HL-60 (cell line): ENCODE measurements at regions not wholly inside any gene's neighbourhood (a gene's known extent, or its start where the extent isn't known, plus 50 kb on each side); places are given as distances from the start of the nearest gene placed in this dataset.

Experiments used
- DNase-seq, 2 experiments: peaks; one replicate each; pipeline ENCODE4 v3.0.0-alpha.2; 2010 to 2020; ENCODE audit warnings: low read depth in 1 of 2, low spot score in 1 of 2
- H3K27ac ChIP-seq: fragments of 250-450 bp; sonication (Bioruptor Pico); replicated peaks from 2 replicates; pipeline ENCODE4 v1.5.1; 2020; ENCODE audit warnings: mild to moderate bottlenecking, moderate library complexity
- H3K27me3 ChIP-seq: fragments of 250-450 bp; sonication (Bioruptor Pico); 2 replicates; pipeline ENCODE4 v1.5.1; 2021; ENCODE audit warnings: mild to moderate bottlenecking, moderate library complexity; ENCODE audit not compliant: insufficient read depth, poor library complexity, severe bottlenecking
- H3K4me3 ChIP-seq: replicated peaks from 2 replicates; pipeline ENCODE4 v1.5.1; 2011; ENCODE audit warnings: mild to moderate bottlenecking, control low read depth, low read length; ENCODE audit not compliant: insufficient read depth
- GABPA ChIP-seq: IDR thresholded peaks from 2 replicates; pipeline ENCODE4 v1.6.1; 2012; ENCODE audit warnings: low read depth
- POLR2AphosphoS5 ChIP-seq: IDR thresholded peaks from 2 replicates; pipeline ENCODE4 v1.6.1; 2012; ENCODE audit warnings: low read depth
- SPI1 ChIP-seq: IDR thresholded peaks from 2 replicates; pipeline ENCODE4 v1.6.1; 2012; ENCODE audit warnings: low read depth, mild to moderate bottlenecking, borderline replicate concordance
- TF ChIP-seq, protein P1 (sequence below): IDR thresholded peaks from 2 replicates; pipeline ENCODE4 v1.6.1; 2012; ENCODE audit warnings: low read depth; ENCODE audit not compliant: insufficient replicate concordance
- TF ChIP-seq, protein P2 (sequence below): IDR thresholded peaks from one replicate; pipeline ENCODE4 v1.5.1; 2011; ENCODE audit warnings: low read length, control low read depth, inconsistent platforms; ENCODE audit not compliant: insufficient read depth

DNA sequence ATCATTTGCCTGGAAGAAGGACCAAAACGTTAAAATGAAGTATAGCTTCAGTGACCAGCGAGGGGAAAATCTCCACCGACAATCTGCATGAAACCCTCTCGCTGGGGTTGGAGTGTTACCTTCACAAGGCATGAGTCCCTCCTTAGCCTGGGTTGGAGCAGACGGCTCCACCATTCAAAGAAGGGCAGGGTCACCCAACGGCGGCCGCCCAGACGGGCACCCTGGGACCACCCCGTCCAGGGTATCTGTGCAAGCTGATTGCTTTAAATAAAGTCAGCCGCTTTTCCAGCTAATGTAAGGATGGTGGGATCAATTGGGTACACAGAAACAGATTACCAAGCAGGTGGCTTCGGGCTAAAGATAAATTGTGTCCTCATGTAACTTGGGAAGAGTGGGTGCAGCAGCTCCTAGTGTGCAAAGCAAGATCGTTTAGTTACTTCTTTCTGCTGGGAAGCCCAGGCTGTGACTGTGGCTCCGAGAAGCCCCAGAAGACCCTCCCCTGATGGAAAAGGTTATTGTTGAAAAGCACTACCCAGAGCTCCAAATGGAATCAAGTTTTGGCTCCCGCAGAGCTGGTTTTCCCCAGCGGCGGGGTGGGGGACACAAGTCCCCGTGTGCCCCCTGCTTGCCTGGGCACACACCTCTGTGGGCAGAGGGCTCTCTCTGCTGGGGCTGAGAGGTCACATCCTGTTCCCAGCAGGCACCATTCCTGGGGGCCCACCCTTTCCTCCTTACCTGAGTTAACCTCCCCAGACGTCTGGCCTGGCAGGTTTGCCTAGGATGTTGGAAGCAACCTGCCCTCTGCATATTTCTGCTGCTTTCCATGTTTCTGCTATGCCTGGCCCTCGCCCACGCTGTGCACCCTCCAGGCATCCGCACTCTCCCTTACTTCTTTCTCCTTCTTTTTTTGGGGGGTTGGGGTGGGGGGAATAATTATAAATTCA, 318.6 kb upstream of the DIO3 start:
- no peak overlapping the region for H3K4me3 ChIP-seq
- no peaks in the 10 kb centered on the region for H3K27me3 ChIP-seq
- no peak overlapping the region for H3K27ac ChIP-seq
- TF ChIP-seq GABPA (no peak), POLR2AphosphoS5 (no peak), SPI1 (no peak)
- TF ChIP-seq, protein P1, sequence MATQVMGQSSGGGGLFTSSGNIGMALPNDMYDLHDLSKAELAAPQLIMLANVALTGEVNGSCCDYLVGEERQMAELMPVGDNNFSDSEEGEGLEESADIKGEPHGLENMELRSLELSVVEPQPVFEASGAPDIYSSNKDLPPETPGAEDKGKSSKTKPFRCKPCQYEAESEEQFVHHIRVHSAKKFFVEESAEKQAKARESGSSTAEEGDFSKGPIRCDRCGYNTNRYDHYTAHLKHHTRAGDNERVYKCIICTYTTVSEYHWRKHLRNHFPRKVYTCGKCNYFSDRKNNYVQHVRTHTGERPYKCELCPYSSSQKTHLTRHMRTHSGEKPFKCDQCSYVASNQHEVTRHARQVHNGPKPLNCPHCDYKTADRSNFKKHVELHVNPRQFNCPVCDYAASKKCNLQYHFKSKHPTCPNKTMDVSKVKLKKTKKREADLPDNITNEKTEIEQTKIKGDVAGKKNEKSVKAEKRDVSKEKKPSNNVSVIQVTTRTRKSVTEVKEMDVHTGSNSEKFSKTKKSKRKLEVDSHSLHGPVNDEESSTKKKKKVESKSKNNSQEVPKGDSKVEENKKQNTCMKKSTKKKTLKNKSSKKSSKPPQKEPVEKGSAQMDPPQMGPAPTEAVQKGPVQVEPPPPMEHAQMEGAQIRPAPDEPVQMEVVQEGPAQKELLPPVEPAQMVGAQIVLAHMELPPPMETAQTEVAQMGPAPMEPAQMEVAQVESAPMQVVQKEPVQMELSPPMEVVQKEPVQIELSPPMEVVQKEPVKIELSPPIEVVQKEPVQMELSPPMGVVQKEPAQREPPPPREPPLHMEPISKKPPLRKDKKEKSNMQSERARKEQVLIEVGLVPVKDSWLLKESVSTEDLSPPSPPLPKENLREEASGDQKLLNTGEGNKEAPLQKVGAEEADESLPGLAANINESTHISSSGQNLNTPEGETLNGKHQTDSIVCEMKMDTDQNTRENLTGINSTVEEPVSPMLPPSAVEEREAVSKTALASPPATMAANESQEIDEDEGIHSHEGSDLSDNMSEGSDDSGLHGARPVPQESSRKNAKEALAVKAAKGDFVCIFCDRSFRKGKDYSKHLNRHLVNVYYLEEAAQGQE = no peak
- TF ChIP-seq, protein P2, sequence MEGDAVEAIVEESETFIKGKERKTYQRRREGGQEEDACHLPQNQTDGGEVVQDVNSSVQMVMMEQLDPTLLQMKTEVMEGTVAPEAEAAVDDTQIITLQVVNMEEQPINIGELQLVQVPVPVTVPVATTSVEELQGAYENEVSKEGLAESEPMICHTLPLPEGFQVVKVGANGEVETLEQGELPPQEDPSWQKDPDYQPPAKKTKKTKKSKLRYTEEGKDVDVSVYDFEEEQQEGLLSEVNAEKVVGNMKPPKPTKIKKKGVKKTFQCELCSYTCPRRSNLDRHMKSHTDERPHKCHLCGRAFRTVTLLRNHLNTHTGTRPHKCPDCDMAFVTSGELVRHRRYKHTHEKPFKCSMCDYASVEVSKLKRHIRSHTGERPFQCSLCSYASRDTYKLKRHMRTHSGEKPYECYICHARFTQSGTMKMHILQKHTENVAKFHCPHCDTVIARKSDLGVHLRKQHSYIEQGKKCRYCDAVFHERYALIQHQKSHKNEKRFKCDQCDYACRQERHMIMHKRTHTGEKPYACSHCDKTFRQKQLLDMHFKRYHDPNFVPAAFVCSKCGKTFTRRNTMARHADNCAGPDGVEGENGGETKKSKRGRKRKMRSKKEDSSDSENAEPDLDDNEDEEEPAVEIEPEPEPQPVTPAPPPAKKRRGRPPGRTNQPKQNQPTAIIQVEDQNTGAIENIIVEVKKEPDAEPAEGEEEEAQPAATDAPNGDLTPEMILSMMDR = no peak
- no peak for DNase-seq

DNA sequence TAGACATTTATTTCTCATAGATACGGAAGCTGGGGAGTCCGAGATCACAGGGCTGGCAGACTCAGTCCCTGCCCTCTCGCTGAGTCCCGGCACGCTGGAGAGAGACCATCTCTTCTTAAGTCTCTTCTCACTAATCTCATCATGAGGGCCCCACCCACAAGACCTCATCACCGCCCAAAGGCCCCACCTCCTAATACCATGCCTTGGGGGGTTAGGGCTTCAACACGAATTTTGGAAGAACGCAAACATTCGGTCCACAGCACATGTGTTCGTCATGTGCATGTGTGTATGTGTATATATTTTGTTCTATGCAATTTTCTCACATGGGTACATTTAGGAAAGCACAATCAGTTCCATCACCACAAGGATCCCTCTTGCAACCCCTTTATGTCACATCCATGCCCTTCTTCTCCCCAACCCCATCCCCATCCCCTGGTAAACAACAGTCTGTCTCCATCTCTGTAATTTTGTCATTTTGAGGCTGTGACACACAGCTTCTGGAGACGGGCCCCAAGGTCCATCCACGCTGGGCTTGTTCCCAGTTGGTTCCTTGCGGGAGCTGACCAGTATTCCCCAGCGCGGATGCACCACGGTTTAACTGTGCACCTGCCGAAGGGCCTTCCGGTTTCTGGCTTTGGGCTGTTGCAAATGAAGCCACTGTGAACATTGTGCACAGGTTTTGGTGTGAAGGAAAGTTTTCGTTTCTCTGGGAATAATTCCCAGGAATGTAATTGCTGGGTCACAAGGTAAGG, 317.5 kb upstream of the DIO3 start:
- H3K27me3 ChIP-seq = no peaks in the 10 kb centered on the region
- H3K27ac ChIP-seq = no peak overlapping the region
- TF ChIP-seq, protein P1 = no peak
- no peak for TF ChIP-seq SPI1
- no peak for TF ChIP-seq GABPA
- TF ChIP-seq POLR2AphosphoS5 = no peak
- TF ChIP-seq, protein P2 = no peak
- no peak overlapping the region for H3K4me3 ChIP-seq
- no peak for DNase-seq

DNA sequence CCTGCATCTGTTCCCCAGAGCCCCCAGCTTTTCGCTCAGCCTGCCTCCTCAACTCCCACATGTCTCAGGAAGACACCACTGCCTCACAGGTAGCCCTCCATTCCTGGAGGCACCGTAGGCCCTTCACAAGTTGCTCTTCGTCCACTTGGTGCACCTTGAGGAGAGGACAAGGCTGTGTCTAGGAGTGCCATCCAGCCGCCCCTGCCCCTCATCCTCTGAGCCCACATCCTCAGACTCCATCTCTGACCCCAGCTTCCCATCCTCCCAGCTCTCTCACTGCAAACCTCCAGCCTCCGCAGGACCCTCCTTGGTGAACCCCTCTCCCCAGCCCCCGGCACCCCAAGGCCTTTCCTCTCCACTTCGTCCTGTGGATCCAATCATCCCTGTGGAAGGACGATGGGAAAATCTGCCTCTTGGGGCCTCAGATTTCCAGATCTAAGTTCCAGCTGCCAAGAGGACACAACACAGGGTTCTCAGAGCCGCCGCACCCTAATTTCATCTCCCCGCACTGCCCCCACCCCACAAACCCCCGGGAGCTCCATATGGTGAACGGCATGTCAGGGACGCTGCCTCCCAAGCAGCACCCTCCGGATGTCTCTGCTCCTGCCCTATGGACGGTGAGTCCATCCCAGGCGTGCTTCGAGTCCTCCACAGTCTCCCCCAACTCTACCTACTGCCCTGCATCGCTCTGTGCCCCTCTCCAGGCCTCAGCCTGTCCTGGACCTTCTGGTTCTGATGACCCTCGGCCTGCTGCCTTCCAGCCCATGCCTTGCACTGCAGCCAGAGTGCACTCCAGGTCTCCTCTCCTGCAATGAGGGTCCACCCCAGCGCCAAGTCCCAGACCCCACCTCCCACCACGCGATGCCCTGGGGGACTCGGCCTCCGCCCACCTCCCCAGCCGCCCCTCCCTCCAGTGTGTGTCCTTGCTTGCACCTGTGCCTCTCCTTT, 314.1 kb upstream of the DIO3 start:
- DNase-seq = no peak
- no peak overlapping the region for H3K4me3 ChIP-seq
- H3K27me3 ChIP-seq = no peaks in the 10 kb centered on the region
- TF ChIP-seq GABPA = no peak
- H3K27ac ChIP-seq = no peak overlapping the region
